NCI-H524 treated with DMSO at 0.1 percent for 48 hours (cell line): ENCODE measurements at regions not wholly inside any gene's neighbourhood (a gene's known extent, or its start where the extent isn't known, plus 50 kb on each side); places are given as distances from the start of the nearest gene placed in this dataset.

ENCODE experiments used
- DNase-seq: peaks from one replicate; lab custom pipeline; 2025; lab: John Stamatoyannopoulos, UW

DNA sequence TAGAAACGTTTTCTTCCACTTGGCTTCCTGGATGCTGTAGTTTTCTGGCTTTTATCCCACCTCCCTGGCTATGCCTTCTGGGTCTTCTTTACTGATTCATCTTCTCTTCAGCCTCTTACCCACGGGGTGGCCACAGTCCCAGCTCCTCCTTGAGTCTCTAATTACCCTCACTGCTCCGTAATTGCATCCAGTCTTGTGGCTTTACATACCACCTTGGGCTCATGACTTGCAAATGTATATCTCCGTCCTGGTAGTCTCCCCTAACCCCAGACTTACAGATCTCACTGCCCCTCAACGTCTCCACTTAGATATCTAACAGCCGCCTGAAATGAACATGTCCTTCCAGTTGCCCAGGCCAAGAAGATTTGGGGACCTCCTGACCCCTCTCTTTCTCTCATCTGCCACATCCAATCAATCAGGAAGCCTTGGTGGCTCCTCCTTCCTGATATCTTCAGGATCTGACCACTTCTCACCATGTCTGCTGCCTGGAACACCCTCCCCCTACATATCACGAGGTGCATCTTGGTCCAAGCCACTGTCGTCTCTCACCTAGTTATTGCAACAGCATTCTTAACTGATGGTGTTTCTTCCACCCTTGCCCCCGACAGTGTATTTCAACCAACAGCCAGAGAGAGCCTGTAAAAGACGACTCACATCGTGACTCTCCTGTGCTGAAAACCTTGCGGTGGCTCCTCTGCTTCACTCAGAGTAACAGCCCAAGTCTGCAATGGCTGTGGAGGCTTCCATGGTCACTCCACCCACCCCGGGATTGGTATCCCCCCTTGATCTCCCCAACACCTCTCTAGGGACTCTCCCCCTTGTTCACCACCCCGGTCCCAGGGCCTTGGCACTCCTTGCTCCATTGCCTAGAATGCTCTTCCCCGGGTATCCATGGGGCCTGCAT lies 219.0 kb upstream of the POU3F1 start:
- no peak for DNase-seq

DNA sequence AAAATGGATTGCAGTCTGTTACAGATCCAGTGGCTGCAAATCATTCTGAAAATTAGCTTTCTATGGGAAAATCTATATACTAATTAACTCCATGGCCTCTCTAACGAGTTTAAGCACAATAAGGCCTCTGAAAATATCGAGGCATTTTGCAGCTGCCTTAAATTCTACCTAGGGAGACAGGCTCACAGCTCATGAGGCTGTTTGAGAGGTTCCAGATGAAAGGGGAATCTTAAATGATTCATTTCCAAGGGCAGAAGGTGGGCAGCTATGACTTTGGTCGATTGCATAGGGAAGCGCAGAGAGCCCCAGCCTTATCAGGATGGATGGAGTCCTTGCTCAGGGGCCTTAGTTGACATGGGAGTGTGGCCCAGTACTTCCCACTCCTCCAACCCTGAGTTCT lies 216.8 kb upstream of the POU3F1 start:
- no peak for DNase-seq

DNA sequence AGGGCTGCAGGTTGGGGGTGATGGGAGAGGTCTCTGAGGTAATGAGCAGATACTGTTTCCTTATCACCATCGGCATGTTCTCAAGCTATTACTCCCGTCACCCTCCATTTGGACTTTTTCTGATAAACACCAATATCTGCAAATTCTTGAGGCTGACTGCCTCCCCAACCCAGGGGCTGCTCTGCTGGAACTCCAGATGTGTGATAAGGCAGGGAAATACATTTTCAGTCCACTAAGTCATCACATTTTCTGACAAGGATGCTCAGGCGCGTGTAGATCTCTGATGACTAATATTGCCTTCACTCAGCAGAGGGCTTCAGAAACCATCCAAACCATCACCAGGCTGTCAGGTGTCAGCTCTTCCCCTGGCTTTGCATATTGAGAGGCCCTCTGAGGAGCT lies 215.0 kb upstream of the POU3F1 start:
- DNase-seq, result no peak

- DNase-seq, result no peak
These were observed 211.6 kb upstream of the POU3F1 start for GRCh38 chr1:38258085-38258627.

- DNase-seq, result no peak
These were observed 210.8 kb upstream of the POU3F1 start for GRCh38 chr1:38257374-38257773.

GRCh38 chr1:38256072-38256471 lies 209.5 kb upstream of the POU3F1 start:
- DNase-seq, result no peak

GRCh38 chr1:38253314-38253713 lies 206.7 kb upstream of the POU3F1 start:
- no peak for DNase-seq

DNA sequence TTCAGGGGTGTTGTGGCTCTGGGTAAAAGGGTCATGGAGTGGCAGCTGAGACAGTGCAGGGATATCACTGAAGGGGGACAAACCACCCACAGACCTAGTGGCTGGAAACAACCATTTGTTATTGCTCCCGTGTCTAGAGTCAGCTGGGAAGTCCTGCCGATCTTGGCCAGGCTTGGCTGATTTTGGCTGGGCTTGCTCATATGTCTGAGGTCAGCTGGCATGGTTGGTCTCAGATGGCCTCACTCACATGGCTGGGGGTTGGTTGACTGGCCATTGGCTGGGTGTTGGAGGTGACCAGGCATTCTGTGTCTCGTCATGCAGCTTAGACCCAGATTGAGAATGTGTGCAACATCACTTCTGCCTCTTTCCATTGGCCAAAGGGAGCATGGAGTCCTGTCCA lies 203.8 kb upstream of the POU3F1 start:
- DNase-seq, result no peak

DNA sequence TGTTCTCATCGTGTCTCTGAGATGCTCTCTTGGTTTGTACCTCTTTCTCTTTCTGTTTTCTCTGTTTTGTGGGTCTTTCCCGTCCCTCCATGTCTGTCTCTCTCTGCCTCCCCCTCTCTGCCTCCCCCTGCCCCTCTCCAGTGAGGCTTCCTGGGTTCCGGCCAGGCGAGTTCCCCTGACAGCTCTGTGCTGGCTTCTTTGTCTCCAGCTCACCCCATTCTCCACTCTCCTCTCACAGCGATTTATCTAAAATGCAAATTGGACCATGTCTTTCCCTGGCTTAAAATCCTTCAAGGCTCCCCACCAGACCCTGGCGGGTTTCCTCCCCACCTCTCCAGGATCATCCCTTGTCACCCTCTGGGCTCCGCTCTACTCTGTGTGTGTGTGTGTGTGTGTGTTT lies 202.4 kb upstream of the POU3F1 start:
- no peak for DNase-seq

GRCh38 chr1:38246955-38247952 lies 200.7 kb upstream of the POU3F1 start:
- no peak for DNase-seq

- DNase-seq, result no peak
These were observed 197.7 kb upstream of the POU3F1 start for GRCh38 chr1:38244218-38244845.

DNA sequence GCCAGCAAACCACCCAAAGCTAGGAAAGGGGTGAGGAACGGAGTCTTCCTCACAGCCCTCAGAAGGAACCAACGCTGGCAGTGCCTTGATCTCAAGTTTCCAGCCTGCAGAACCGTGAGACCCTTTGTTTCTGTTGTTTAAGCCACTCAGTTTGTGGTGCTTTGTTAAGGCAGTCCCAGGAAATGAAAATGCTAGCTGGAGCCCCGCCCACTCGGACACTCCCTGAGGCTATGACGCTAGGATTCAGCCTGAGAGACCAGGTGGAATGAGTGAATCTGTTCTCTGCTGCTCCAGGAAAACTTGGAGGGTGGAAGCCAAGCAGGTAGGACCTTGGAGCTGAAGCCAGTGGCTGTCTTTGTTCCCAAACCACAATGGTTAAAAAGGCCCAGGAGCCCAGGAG lies 196.5 kb upstream of the POU3F1 start:
- DNase-seq, result no peak

- no peak for DNase-seq
These were observed 195.9 kb upstream of the POU3F1 start for GRCh38 chr1:38242506-38242905.

DNA sequence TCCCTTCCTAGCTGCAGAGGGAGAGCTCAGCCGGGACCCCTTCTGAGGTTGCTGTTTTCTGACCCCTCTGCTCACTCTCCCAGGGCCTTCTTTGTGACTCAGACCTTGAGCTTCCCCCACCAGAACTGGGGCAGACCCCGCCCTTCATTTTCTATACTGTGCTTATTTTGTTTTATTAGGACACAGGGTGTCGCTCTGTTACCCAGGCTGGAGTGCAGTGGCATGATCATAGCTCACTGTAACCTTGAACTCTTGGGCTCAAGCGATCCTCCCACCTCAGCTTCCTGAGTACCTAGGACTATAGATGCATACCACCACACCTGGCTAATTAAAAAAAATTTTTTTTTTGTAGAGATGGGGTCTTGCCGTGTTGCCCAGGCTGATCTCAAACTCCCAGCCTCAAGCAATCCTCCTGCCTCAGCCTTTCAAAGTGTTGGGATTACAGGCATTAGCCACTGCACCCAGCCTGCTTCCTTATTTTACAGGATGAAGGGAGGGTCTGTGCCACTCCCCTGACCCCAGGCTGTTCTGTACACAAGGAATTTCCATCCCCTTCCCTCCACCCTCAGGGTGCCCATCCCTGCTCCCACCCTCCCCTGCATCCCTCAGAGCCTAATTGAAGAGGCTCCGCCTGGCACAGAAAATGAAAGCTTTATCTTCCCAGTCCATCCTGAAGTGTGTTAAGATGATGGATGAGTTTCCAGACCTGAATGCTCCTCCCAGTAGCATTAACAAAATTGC lies 195.2 kb upstream of the POU3F1 start:
- no peak for DNase-seq

- DNase-seq, result no peak
These were observed 194.0 kb upstream of the POU3F1 start for GRCh38 chr1:38240618-38241017.

DNA sequence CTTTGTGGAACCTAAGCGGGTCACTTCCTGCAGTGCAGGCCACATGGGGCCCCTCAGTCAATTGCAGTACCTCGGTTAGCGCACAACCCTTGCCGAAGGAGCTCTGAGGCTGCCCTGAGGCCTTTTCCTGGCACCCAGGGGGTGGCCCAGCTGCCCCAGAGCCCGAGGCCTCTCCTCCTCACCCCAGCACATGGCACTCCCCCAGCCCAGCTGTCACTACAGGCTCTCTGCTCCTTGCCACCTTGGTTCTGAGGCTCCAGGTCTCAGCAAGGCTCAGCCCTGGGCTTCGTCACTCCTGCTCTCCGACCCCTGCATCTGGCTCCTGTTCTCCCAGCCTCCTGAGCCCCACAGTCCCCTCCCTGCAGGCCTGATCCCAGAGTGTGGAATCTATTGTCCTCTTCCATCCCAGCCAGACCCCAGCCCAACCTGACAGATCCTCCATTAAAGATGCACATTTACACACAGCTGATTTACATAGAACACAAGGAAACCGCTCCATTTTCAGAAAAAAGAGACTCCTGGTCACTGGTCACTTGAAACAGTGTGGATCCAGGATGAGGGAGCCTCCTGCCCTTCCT lies 192.8 kb upstream of the POU3F1 start:
- peak; percentile 13 for DNase-seq

DNA sequence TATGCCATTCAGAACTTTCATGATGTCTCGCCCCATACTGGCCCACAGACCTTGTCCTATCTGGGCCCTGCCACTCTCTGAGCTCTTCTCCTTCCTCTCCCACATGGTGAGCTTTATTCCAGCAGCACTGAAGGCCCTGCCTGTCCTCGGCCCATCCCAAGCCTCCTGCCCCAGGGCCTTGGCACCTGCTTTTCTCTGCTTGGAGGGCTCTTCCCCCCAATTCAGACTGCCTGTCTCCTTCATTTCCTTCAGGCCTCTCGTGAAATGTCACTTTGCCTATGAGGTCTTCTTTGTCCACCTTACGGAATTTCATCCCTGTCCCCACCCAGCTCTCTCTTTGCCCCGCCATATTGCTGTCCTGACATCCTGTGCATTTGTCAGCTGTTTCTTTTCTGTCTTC lies 191.7 kb upstream of the POU3F1 start:
- DNase-seq, result no peak

DNA sequence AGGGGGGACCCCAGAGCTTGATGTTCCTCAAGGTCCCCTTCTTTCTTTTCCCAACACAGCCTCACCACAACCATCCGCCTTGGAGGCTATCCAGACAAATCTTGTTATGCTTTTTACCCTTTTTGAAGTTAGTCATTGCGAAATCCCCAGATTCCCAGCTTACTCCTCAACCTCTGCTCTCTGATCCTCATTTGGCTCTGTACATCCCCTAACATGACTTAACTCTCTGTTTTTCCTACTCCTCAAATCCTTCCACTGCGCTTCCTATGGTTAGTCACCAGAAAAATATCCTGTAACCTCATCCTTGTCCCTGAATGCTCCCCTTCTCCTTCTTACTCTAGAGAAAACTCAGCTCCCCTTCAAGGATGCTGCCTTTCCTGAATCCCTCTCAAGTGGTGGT lies 189.1 kb upstream of the POU3F1 start:
- DNase-seq, result no peak

DNA sequence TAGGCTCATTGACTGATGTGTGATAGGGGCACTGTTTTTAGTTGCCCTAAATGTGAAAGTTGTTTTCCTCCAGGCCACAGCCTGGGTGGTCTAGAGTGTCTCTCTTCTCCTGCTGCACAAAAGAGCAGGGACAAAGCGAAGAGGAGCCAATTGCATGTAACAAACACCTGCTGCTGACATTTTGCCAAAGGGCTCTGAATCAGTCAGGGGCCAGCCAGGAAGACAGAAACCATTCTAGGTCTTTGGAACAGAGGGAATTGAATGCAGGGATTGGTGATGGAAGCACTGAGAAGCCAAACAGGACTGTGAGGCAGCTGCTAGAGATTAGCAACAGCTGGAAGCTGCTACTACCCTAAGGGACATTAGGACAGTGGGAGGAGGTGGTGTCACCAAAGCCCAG lies 185.3 kb upstream of the POU3F1 start:
- DNase-seq, result no peak

GRCh38 chr1:38228718-38229117 lies 182.1 kb upstream of the POU3F1 start:
- DNase-seq, result no peak

- DNase-seq, result no peak
These were observed 179.2 kb upstream of the POU3F1 start for GRCh38 chr1:38225745-38226144.
